H1 (cell line): ENCODE measurements at regions not wholly inside any gene's neighbourhood (a gene's known extent, or its start where the extent isn't known, plus 50 kb on each side); places are given as distances from the start of the nearest gene placed in this dataset.

Experiments
- CTCF ChIA-PET: fragments of 300-600 bp; sonication (Branson Sonifier 250); formaldehyde crosslinking; loops from one replicate; lab custom pipeline; 2021; ENCODE audit not compliant: partially characterized antibody; lab: Charles Lee
- POLR2A ChIA-PET: fragments of 300-600 bp; sonication (Branson Sonifier 250); formaldehyde crosslinking; loops from one replicate; lab custom pipeline; 2021; ENCODE audit warnings: inconsistent platforms; ENCODE audit not compliant: partially characterized antibody; lab: Charles Lee
- DNase-seq, 2 experiments: peaks; one replicate each; pipeline versions ENCODE4 v3.0.0 to v3.0.0-alpha.2; 2010 to 2022; ENCODE audit warnings: low spot score in 2 of 2, low read depth in 1 of 2, mixed read lengths in 1 of 2
- FAIRE-seq: peaks from 2 replicates; lab custom pipeline; 2011; peaks lifted over from hg19 to GRCh38; lab: Jason Lieb, UNC
- H2AFZ ChIP-seq: 2 replicates; pipeline ENCODE4 v1.8.1; 2012; ENCODE audit warnings: low read length, inconsistent platforms
- H2AK5ac ChIP-seq: 2 replicates; pipeline ENCODE4 v1.6.1; 2013; ENCODE audit warnings: low read depth, low read length
- H2BK120ac ChIP-seq: replicated peaks from 2 replicates; pipeline ENCODE3; 2013; ENCODE audit warnings: low read depth, low read length, inconsistent platforms
- H2BK12ac ChIP-seq: 2 replicates; pipeline ENCODE4 v1.6.1; 2013; ENCODE audit warnings: low read depth, low read length
- H2BK15ac ChIP-seq: 2 replicates; pipeline ENCODE4 v1.6.1; 2013; ENCODE audit warnings: low read length
- H2BK20ac ChIP-seq: 2 replicates; pipeline ENCODE4 v1.6.1; 2013; ENCODE audit warnings: low read length
- H2BK5ac ChIP-seq: 2 replicates; pipeline ENCODE4 v1.6.1; 2013; ENCODE audit warnings: low read depth, low read length
- H3K14ac ChIP-seq: 2 replicates; pipeline ENCODE4 v1.6.1; 2013; ENCODE audit warnings: inconsistent platforms; ENCODE audit not compliant: insufficient read length
- H3K18ac ChIP-seq: 2 replicates; pipeline ENCODE4 v1.6.1; 2013; ENCODE audit warnings: low read length; ENCODE audit errors: extremely low read depth
- H3K23ac ChIP-seq: 2 replicates; pipeline ENCODE4 v1.6.1; 2013; ENCODE audit warnings: inconsistent platforms; ENCODE audit not compliant: insufficient read length
- H3K23me2 ChIP-seq: 2 replicates; pipeline ENCODE4 v1.6.1; 2013; ENCODE audit warnings: low read depth, low read length
- H3K27ac ChIP-seq: 2 replicates; pipeline ENCODE4 v1.6.1; 2011; ENCODE audit warnings: low read depth, low read length, inconsistent platforms
- H3K27me3 ChIP-seq, 4 experiments: replicated peaks in 1 of 4; 1 replicate in 1 of 4; 2 replicates in 3 of 4; pipeline versions ENCODE4 v1.6.1 to v1.8.1; 2011 to 2013; ENCODE audit warnings: low read length in 3 of 4, mild to moderate bottlenecking in 3 of 4, inconsistent platforms in 2 of 4, mixed read lengths in 2 of 4, moderate library complexity in 1 of 4; ENCODE audit not compliant: control insufficient read depth in 3 of 4, insufficient read depth in 3 of 4; ENCODE audit errors: extremely low read depth in 1 of 4
- H3K36me3 ChIP-seq, 4 experiments: 2 replicates each; pipeline versions ENCODE4 v1.6.1 to v1.8.1; 2011 to 2013; ENCODE audit warnings: mild to moderate bottlenecking in 4 of 4, low read length in 3 of 4, moderate library complexity in 2 of 4, control low read depth in 1 of 4, inconsistent platforms in 1 of 4; ENCODE audit not compliant: insufficient read depth in 4 of 4, control insufficient read depth in 2 of 4
- H3K4ac ChIP-seq: replicated peaks from 2 replicates; pipeline ENCODE3; 2013; ENCODE audit warnings: low read length, low read depth, mixed read lengths, inconsistent platforms; ENCODE audit not compliant: insufficient read length
- H3K4me1 ChIP-seq, 4 experiments: replicated peaks in 1 of 4; 1 replicate in 1 of 4; 2 replicates in 3 of 4; pipeline versions ENCODE4 v1.6.1 to v1.8.1; 2011 to 2013; ENCODE audit warnings: low read length in 3 of 4, inconsistent platforms in 2 of 4, mixed read lengths in 1 of 4; ENCODE audit not compliant: insufficient read depth in 4 of 4, control insufficient read depth in 3 of 4
- H3K4me2 ChIP-seq, 2 experiments: 2 replicates each; pipeline versions ENCODE4 v1.6.1 to v1.8.1; 2011 to 2013; ENCODE audit warnings: low read depth in 2 of 2, low read length in 2 of 2, control low read depth in 1 of 2, inconsistent platforms in 1 of 2, mild to moderate bottlenecking in 1 of 2; ENCODE audit not compliant: insufficient read depth in 1 of 2
- H3K4me3 ChIP-seq, 4 experiments: fragments of 200-600, 300-600 bp in 1 of 4; sonication (generic), shearing (Covaris generic), sonication (Bioruptor Twin) in 1 of 4; 2 replicates each; pipeline versions ENCODE4 v1.5.1 to v1.8.1; 2011 to 2016; ENCODE audit warnings: low read length in 4 of 4, low read depth in 3 of 4, control low read depth in 2 of 4, inconsistent platforms in 2 of 4, mild to moderate bottlenecking in 2 of 4, mixed read lengths in 1 of 4, moderate library complexity in 1 of 4; ENCODE audit not compliant: insufficient read depth in 2 of 4; ENCODE audit errors: extremely low read depth in 1 of 4
- H3K56ac ChIP-seq: replicated peaks from 2 replicates; pipeline ENCODE3; 2013; ENCODE audit warnings: low read depth, mild to moderate bottlenecking, mixed read lengths, low read length, inconsistent platforms; ENCODE audit not compliant: insufficient read length
- H3K79me1 ChIP-seq: 2 replicates; pipeline ENCODE4 v1.6.1; 2013; ENCODE audit warnings: low read depth, low read length, control low read depth
- H3K79me2 ChIP-seq, 2 experiments: 2 replicates each; pipeline versions ENCODE4 v1.6.1 to v1.8.1; 2012 to 2013; ENCODE audit warnings: low read length in 2 of 2, mild to moderate bottlenecking in 2 of 2, inconsistent platforms in 1 of 2; ENCODE audit not compliant: insufficient read depth in 2 of 2, control insufficient read depth in 1 of 2
- H3K9ac ChIP-seq, 4 experiments: replicated peaks in 1 of 4; 1 replicate in 1 of 4; 2 replicates in 3 of 4; pipeline versions ENCODE4 v1.6.1 to v1.8.1; 2011 to 2013; ENCODE audit warnings: low read depth in 3 of 4, low read length in 3 of 4, control low read depth in 2 of 4, mild to moderate bottlenecking in 2 of 4, moderate library complexity in 2 of 4, inconsistent platforms in 1 of 4; ENCODE audit errors: extremely low read depth in 1 of 4
- H3K9me3 ChIP-seq, 2 experiments: 2 replicates each; pipeline versions ENCODE4 v1.6.1 to v1.8.1; 2012 to 2013; ENCODE audit warnings: mild to moderate bottlenecking in 2 of 2, moderate library complexity in 2 of 2, control low read depth in 1 of 2, inconsistent platforms in 1 of 2, low read depth in 1 of 2, low read length in 1 of 2, mixed read lengths in 1 of 2; ENCODE audit not compliant: insufficient read depth in 2 of 2
- H4K20me1 ChIP-seq, 2 experiments: replicated peaks in 1 of 2; 2 replicates each; pipeline versions ENCODE3 to v1.8.1; 2011 to 2013; ENCODE audit warnings: inconsistent platforms in 2 of 2, low read length in 2 of 2, mild to moderate bottlenecking in 1 of 2; ENCODE audit not compliant: insufficient read depth in 2 of 2, control insufficient read depth in 1 of 2
- H4K5ac ChIP-seq: 2 replicates; pipeline ENCODE4 v1.6.1; 2013; ENCODE audit warnings: low read length, low read depth, mixed read lengths, inconsistent platforms; ENCODE audit not compliant: insufficient read length
- H4K8ac ChIP-seq: 2 replicates; pipeline ENCODE4 v1.8.0; 2013; ENCODE audit warnings: mild to moderate bottlenecking, moderate library complexity, low read length, inconsistent platforms; ENCODE audit not compliant: insufficient read depth; ENCODE audit errors: extremely low read depth
- H4K91ac ChIP-seq: replicated peaks from 2 replicates; pipeline ENCODE3; 2013; ENCODE audit warnings: low read length, mixed read lengths, inconsistent platforms; ENCODE audit not compliant: insufficient read length
- ASH2L ChIP-seq: fragments of 200-600, 300-600 bp; sonication (generic); IDR thresholded peaks from one replicate; pipeline ENCODE4 v1.7.1; 2017; ENCODE audit warnings: low read length
- CBX8 ChIP-seq: fragments of 300-800, 300-1000 bp; sonication (generic); IDR thresholded peaks from 2 replicates; pipeline ENCODE4 v1.7.1; 2016; ENCODE audit warnings: low read depth, low read length, borderline replicate concordance
- E2F6 ChIP-seq: IDR thresholded peaks from 2 replicates; pipeline ENCODE4 v1.6.1; 2012; ENCODE audit warnings: inconsistent platforms
- FOSL1 ChIP-seq: IDR thresholded peaks from 2 replicates; pipeline ENCODE4 v1.6.1; 2011; ENCODE audit warnings: mild to moderate bottlenecking, low read depth, low read length, moderate library complexity; ENCODE audit not compliant: insufficient read depth
- HDAC6 ChIP-seq: IDR thresholded peaks from one replicate; pipeline ENCODE4 v1.7.1; 2012; ENCODE audit warnings: low read depth, mild to moderate bottlenecking, inconsistent platforms, low read length, moderate library complexity
- NANOG ChIP-seq: IDR thresholded peaks from 2 replicates; pipeline ENCODE4 v1.6.1; 2011; ENCODE audit warnings: low read length, low read depth, mild to moderate bottlenecking, inconsistent platforms; ENCODE audit not compliant: insufficient read depth, poor library complexity, severe bottlenecking
- PHF8 ChIP-seq: fragments of 200-600 bp; sonication (generic); conservative IDR thresholded peaks from 2 replicates; pipeline ENCODE4 v1.7.1; 2012; ENCODE audit warnings: low read depth, mild to moderate bottlenecking, inconsistent platforms, low read length, moderate library complexity
- POLR2A ChIP-seq, 2 experiments: IDR thresholded peaks; 1 replicate in 1 of 2; 2 replicates in 1 of 2; pipeline ENCODE4 v1.6.1; 2011; ENCODE audit warnings: low read depth in 2 of 2, low read length in 2 of 2, mild to moderate bottlenecking in 2 of 2; ENCODE audit errors: control extremely low read depth in 1 of 2
- SAP30 ChIP-seq: fragments of 300-600 bp; sonication (generic); IDR thresholded peaks from 2 replicates; pipeline ENCODE4 v1.7.1; 2012; ENCODE audit warnings: low read length, moderate library complexity, mild to moderate bottlenecking, inconsistent platforms; ENCODE audit not compliant: insufficient read depth, insufficient replicate concordance
- SP1 ChIP-seq: IDR thresholded peaks from 2 replicates; pipeline ENCODE4 v1.6.1; 2011; ENCODE audit warnings: low read depth, low read length
- TBP ChIP-seq: IDR thresholded peaks from 2 replicates; pipeline ENCODE4 v1.6.1; 2011; ENCODE audit warnings: low read depth, low read length, improper control_type of control experiment
- TEAD4 ChIP-seq: IDR thresholded peaks from 2 replicates; pipeline ENCODE4 v1.6.1; 2012; ENCODE audit warnings: low read depth, low read length, inconsistent platforms, mixed read lengths
- USF2 ChIP-seq: IDR thresholded peaks from 2 replicates; pipeline ENCODE4 v1.6.1; 2011; ENCODE audit warnings: low read length, improper control_type of control experiment

- Histone ChIP-seq H3K4me2 (no peak overlapping the region), H3K56ac (no peak overlapping the region), H3K9me3 (no peaks in the 10 kb centered on the region), H4K20me1 (no peaks in the 10 kb centered on the region), H3K4me3 (no peak overlapping the region), H2BK120ac (no peak overlapping the region), H2BK15ac (no peak overlapping the region), H2BK12ac (no peak overlapping the region), H3K14ac (no peak overlapping the region), H4K91ac (no peak overlapping the region), H3K27ac (no peak overlapping the region), H2AK5ac (no peak overlapping the region), H4K5ac (no peak overlapping the region), H3K4me1 (0 out of 7 replicates have a peak, but pooled peaks cover 0 to under 1% (median 0%) of the 10 kb centered on the region in 4 experiments), H2BK5ac (no peak overlapping the region), H4K8ac (no peak overlapping the region), H3K27me3 (no peaks in the 10 kb centered on the region), H3K36me3 (no peaks in the 10 kb centered on the region), H3K18ac (no peak overlapping the region), H3K9ac (no peak overlapping the region), H3K23me2 (no peaks in the 10 kb centered on the region; the same call in 1 of the 2 replicates), H3K4ac (no peak overlapping the region), H2AFZ (no peak overlapping the region), H2BK20ac (no peak overlapping the region), H3K79me1 (no peaks in the 10 kb centered on the region), H3K23ac (no peak overlapping the region), H3K79me2 (no peaks in the 10 kb centered on the region)
- FAIRE-seq: no peak
- no peak for DNase-seq
- CTCF ChIA-PET: interaction anchor here (0.6 to 2.4 kb wide), 5 partner anchors 12 to 700 kb away, joined by 3 to 6 read pairs (median 3); no protein-coding TSS in a partner anchor
- POLR2A ChIA-PET: no interaction called here
- TF ChIP-seq FOSL1 (no peak), USF2 (no peak), NANOG (no peak), TEAD4 (no peak), POLR2A (IDR thresholded peaks at IDR 0.05; ENCODE audit: control extremely low read depth in 1 of 2, low read depth in 2 of 2, low read length in 2 of 2) (no peak), CBX8 (no peak), SAP30 (no peak), TBP (no peak), PHF8 (no peak), ASH2L (no peak), HDAC6 (no peak), SP1 (no peak), E2F6 (no peak)
Observed at GRCh38 chr7:17623546-17624185, 316.6 kb downstream of the SNX13 start.
